ENCODE measurements at regions not wholly inside any gene's neighbourhood (a gene's known extent, or its start where the extent isn't known, plus 50 kb on each side); places are given as distances from the start of the nearest gene placed in this dataset.

GRCh38 chr1:82640352-82640751 is 839.6 kb downstream of the ADGRL2 start:
- DNase-seq (ENCODE audit: extremely low read depth, low read depth): no peak
- TF ChIP-seq, protein P1, sequence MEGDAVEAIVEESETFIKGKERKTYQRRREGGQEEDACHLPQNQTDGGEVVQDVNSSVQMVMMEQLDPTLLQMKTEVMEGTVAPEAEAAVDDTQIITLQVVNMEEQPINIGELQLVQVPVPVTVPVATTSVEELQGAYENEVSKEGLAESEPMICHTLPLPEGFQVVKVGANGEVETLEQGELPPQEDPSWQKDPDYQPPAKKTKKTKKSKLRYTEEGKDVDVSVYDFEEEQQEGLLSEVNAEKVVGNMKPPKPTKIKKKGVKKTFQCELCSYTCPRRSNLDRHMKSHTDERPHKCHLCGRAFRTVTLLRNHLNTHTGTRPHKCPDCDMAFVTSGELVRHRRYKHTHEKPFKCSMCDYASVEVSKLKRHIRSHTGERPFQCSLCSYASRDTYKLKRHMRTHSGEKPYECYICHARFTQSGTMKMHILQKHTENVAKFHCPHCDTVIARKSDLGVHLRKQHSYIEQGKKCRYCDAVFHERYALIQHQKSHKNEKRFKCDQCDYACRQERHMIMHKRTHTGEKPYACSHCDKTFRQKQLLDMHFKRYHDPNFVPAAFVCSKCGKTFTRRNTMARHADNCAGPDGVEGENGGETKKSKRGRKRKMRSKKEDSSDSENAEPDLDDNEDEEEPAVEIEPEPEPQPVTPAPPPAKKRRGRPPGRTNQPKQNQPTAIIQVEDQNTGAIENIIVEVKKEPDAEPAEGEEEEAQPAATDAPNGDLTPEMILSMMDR (IDR thresholded peaks at IDR 0.05; ENCODE audit: low read depth, low read length): no peak

DNA sequence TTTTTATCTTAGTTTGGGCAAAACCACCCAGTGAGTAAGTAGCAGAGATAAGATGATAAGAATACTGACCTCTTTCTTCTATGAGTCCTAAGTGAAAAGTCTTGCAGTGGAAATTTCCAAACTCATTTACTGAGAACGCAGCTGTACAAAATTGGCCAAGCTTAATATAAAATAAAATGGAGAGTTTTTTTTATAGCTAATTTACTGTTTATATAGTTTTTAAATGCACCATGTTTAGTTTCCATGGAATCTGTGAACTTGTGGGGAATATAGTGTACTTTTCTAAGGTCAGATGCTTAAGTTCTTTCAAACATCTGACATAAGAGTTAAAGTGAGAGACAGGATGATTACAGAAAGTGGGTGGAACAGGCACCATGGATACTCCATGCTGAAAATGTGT is 833.5 kb downstream of the ADGRL2 start:
- TF ChIP-seq, protein P1 (IDR thresholded peaks at IDR 0.05; ENCODE audit: low read depth, low read length): no peak

DNA sequence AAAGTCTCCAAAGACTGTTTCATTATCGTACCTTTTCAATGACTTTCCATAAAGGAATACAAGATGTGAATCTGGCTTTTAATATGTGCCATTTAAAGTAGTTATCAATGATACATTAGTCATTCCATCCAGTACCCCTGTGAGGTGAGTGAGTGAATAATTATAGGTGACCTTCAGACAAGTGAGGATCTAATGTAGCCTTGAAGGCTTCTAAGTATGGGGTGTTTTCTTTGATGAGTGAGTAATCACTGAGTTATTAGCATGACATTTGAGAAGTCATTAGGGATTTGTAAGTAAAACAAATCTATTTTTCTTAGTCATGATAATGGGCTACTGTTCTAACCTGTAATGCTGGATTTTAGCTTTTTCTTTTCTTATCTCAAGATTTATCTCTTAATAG is 831.4 kb downstream of the ADGRL2 start:
- DNase-seq (ENCODE audit: extremely low read depth, low read depth): no peak
- TF ChIP-seq, protein P1 (IDR thresholded peaks at IDR 0.05; ENCODE audit: low read depth, low read length): no peak

More for the DNA sequence above, 833.5 kb downstream of the ADGRL2 start:
- no peak for DNase-seq (ENCODE audit: extremely low read depth, low read depth)

DNA sequence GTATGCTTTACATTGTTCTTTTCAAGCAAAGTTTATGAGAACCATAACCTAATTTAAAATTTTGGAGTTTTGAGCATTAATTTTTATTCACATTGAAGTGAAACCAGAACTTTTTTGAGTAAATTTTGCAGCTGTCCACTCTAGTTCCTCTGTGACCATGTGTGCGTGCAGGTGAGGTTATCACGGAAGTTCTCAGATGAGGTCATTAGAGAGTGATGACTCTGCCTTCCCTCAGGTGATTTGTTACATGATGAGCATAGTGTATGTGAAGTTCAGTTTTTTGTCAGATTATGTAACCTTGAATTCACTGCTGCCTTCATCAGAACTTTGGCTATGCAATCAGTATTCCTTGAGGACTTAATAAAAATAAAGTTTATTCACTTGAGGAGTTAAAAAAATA is 828.2 kb downstream of the ADGRL2 start:
- TF ChIP-seq, protein P1 (IDR thresholded peaks at IDR 0.05; ENCODE audit: low read depth, low read length): no peak
- no peak for DNase-seq (ENCODE audit: extremely low read depth, low read depth)

DNA sequence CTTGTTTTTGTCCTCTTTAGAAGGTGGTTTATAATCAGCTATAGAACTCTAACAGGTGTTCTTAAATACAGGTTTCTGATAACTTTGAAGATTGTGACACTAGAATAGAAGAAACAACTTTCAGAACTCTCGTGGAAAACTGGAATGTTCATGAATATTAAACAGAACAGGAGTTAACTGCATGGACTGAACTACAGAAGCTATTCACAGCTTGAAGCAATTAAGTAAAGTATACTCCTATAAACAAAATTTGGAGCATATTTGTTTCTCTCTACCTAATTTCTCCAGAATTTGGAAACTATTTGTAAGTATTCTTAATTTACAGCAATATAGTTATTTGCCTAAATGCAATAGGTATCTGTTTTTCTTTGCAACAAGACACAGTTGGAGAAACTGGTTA is 824.8 kb downstream of the ADGRL2 start:
- TF ChIP-seq, protein P1 (IDR thresholded peaks at IDR 0.05; ENCODE audit: low read depth, low read length): no peak
- no peak for DNase-seq (ENCODE audit: extremely low read depth, low read depth)

DNA sequence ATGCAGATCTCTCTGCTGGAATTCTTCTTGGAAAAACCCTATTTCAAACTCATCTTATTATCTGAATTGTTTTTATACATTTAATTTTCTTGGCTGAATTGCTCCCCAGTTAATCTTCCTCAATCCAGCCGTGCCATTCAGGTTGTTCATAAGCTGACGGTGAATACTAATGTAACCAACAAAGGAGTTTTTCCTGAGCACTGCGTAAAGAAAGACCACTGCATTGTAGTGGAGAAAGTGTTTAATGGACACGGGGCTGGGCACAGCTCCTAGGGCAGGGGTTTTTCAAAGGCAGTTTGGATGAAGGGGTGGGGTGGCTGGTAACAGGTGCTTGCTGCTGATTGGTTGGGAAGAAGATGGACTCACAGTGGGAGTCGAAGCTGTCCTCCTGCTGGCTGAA is 820.3 kb downstream of the ADGRL2 start:
- TF ChIP-seq, protein P1 (IDR thresholded peaks at IDR 0.05; ENCODE audit: low read depth, low read length): no peak
- DNase-seq (ENCODE audit: extremely low read depth, low read depth): no peak

GRCh38 chr1:82614090-82614489 is 813.4 kb downstream of the ADGRL2 start:
- TF ChIP-seq, protein P1 (IDR thresholded peaks at IDR 0.05; ENCODE audit: low read depth, low read length): no peak
- no peak for DNase-seq (ENCODE audit: extremely low read depth, low read depth)

Data from AG09319 (cell line).